ENCODE measurements at regions not wholly inside any gene's neighbourhood (a gene's known extent, or its start where the extent isn't known, plus 50 kb on each side); places are given as distances from the start of the nearest gene placed in this dataset.

DNA sequence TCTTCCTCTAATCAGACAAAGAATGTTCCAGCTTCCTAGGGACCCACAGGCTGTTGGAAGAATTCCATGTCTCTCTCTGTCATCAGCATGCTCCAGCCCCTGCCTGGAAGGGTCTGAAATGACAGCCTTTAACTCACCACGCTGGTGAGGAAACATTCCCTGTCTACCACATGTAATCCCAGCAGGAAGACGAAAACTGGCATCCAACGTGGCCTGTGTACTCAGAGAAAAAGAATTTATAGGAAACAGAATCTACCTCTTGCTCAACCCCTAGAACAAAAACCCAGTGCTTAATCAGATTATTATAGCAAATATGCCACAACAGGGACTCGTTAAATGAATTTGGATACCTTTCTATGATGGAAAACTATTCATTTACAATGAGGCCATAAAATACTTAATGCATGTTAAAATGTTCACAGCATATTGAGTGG is 147.3 kb upstream of the FOXF1 start:
- no peaks in the 10 kb centered on the region for H3K9me3 ChIP-seq
- H3K4me1 Mint-ChIP-seq (ENCODE audit: low read depth, unreplicated experiment): no peaks in the 10 kb centered on the region
- BruUV-seq (replicated peaks): no TSS peak
- POLR2A ChIA-PET: no interaction called here
- no peak for DNase-seq
- no peak overlapping the region for H3K4me3 ChIP-seq (ENCODE audit: low read depth, low read length)
- H3K4me1 ChIP-seq: no peaks in the 10 kb centered on the region
- TF ChIP-seq, protein P1, sequence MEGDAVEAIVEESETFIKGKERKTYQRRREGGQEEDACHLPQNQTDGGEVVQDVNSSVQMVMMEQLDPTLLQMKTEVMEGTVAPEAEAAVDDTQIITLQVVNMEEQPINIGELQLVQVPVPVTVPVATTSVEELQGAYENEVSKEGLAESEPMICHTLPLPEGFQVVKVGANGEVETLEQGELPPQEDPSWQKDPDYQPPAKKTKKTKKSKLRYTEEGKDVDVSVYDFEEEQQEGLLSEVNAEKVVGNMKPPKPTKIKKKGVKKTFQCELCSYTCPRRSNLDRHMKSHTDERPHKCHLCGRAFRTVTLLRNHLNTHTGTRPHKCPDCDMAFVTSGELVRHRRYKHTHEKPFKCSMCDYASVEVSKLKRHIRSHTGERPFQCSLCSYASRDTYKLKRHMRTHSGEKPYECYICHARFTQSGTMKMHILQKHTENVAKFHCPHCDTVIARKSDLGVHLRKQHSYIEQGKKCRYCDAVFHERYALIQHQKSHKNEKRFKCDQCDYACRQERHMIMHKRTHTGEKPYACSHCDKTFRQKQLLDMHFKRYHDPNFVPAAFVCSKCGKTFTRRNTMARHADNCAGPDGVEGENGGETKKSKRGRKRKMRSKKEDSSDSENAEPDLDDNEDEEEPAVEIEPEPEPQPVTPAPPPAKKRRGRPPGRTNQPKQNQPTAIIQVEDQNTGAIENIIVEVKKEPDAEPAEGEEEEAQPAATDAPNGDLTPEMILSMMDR (IDR thresholded peaks at IDR 0.05; ENCODE audit: insufficient read depth in 1 of 2, low read depth in 1 of 2, low read length in 1 of 2, severe bottlenecking in 1 of 2, unreplicated experiment in 1 of 2): no peak
- H3K9me3 Mint-ChIP-seq (ENCODE audit: unreplicated experiment): no peaks in the 10 kb centered on the region
- H3K27me3 ChIP-seq (replicated peaks; ENCODE audit: control insufficient read depth, insufficient read depth, low read length): no peaks in the 10 kb centered on the region; the same call in 1 of the 2 replicates
- no peak overlapping the region for H3K27ac Mint-ChIP-seq (ENCODE audit: unreplicated experiment)
- intact Hi-C loops (cut with micrococcal nuclease; ENCODE audit: unreplicated experiment): no loop called here
- no peaks in the 10 kb centered on the region for H3K36me3 ChIP-seq (ENCODE audit: control insufficient read depth, insufficient read depth, low read length)
- CTCF ChIA-PET: no interaction called here
- H3K4me3 Mint-ChIP-seq (ENCODE audit: unreplicated experiment): no peak overlapping the region
- peaks cover 38% of the 10 kb centered on the region for H3K27me3 Mint-ChIP-seq (ENCODE audit: insufficient read depth, unreplicated experiment)
- H3K36me3 Mint-ChIP-seq (ENCODE audit: insufficient read depth, unreplicated experiment): no peaks in the 10 kb centered on the region

DNA sequence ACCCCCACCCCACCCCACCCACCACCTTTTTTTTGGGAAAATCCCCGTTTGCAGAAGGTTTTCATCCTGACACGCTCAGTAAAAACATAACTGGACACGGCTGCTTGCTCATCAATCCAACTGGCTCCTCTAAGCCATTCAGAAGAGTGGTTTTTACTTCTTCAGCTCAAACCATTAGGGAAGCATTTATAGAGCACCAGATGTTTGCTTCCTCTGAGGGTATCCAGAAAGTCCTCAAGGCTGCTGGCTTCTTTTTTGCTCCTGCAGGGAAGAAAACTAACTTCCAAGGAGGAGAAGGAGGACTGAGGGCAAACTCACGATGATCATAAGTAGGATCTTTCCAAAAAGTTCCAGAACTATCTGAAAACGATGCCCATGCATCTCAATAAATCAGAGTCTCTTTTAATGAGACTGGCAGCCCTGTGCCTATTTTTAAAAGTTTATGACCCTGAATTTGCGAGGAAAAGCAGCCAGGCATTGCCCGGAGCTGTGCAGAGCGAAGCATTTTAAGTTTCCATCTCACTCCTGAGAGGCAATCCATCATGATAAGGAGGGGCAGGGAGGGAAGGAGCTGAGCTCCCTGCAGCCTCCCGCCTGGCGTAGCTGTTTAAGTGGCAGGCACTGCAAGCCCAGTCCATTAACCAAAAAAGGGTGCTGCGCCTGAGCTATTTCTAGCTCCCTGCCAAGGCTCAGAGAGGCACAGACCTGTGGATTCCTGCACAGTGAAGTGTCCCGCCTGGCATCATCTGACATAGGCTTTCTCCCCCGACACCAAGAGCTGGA is 146.3 kb upstream of the FOXF1 start:
- H3K36me3 Mint-ChIP-seq (ENCODE audit: insufficient read depth, unreplicated experiment): no peaks in the 10 kb centered on the region
- H3K4me1 Mint-ChIP-seq (ENCODE audit: low read depth, unreplicated experiment): no peaks in the 10 kb centered on the region
- H3K27me3 ChIP-seq (replicated peaks; ENCODE audit: control insufficient read depth, insufficient read depth, low read length): no peaks in the 10 kb centered on the region; the same call in 1 of the 2 replicates
- H3K9me3 ChIP-seq: no peaks in the 10 kb centered on the region
- no peak for DNase-seq
- ChIA-PET POLR2A (no interaction called here), CTCF (no interaction called here)
- no peaks in the 10 kb centered on the region for H3K9me3 Mint-ChIP-seq (ENCODE audit: unreplicated experiment)
- H3K4me3 Mint-ChIP-seq (ENCODE audit: unreplicated experiment): no peak overlapping the region
- no peak overlapping the region for H3K27ac Mint-ChIP-seq (ENCODE audit: unreplicated experiment)
- no TSS peak for BruUV-seq (replicated peaks)
- intact Hi-C loops (cut with micrococcal nuclease; ENCODE audit: unreplicated experiment): no loop called here
- H3K4me1 ChIP-seq: no peaks in the 10 kb centered on the region
- H3K36me3 ChIP-seq (ENCODE audit: control insufficient read depth, insufficient read depth, low read length): no peaks in the 10 kb centered on the region
- TF ChIP-seq, protein P1 (IDR thresholded peaks at IDR 0.05; ENCODE audit: insufficient read depth in 1 of 2, low read depth in 1 of 2, low read length in 1 of 2, severe bottlenecking in 1 of 2, unreplicated experiment in 1 of 2): no peak
- no peak overlapping the region for H3K4me3 ChIP-seq (ENCODE audit: low read depth, low read length)
- H3K27me3 Mint-ChIP-seq (ENCODE audit: insufficient read depth, unreplicated experiment): peaks cover 38% of the 10 kb centered on the region

DNA sequence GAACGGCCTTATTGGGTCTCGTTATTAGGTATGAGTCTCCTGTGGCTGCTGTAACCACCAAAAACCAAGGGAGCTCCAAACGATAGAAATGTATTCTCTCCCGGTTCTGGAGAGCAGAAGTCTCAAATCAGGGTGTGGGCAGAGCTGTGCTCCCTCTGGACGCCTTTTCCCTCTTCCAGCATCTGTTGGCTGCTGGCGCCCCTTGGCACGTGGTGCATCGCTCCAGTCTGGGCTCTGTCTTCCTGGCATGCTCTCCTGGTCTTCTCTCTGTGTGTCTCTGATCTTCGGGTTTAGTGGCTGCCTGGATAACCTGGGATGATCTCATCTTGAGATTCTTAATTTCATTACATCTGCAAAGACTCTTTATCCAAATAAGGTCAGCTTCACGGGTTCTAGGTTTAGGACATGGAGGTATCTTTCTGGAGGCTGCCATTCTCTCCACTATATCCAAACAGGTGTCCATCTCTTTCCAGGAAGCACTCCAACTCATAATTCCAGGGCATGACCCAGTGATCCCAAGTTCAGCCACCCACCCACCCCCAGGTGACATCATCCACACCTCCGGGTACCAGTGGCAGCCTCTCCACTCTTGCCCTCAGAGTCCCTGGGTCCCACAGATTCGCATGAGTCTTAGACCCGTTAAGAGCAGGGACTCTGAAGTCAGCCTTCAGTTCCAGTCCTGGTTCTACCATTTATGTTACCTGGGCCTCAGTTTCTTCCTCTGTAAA is 145.5 kb upstream of the FOXF1 start:
- TF ChIP-seq, protein P1 (IDR thresholded peaks at IDR 0.05; ENCODE audit: insufficient read depth in 1 of 2, low read depth in 1 of 2, low read length in 1 of 2, severe bottlenecking in 1 of 2, unreplicated experiment in 1 of 2): no peak
- Histone ChIP-seq H3K9me3 (no peaks in the 10 kb centered on the region), H3K27me3 (replicated peaks; ENCODE audit: control insufficient read depth, insufficient read depth, low read length) (no peaks in the 10 kb centered on the region; the same call in 1 of the 2 replicates), H3K4me1 (no peaks in the 10 kb centered on the region), H3K4me3 (ENCODE audit: low read depth, low read length) (no peak overlapping the region), H3K36me3 (ENCODE audit: control insufficient read depth, insufficient read depth, low read length) (no peaks in the 10 kb centered on the region)
- Mint-ChIP-seq H3K4me3 (ENCODE audit: unreplicated experiment) (no peak overlapping the region), H3K4me1 (ENCODE audit: low read depth, unreplicated experiment) (no peaks in the 10 kb centered on the region), H3K27ac (ENCODE audit: unreplicated experiment) (no peak overlapping the region), H3K9me3 (ENCODE audit: unreplicated experiment) (no peaks in the 10 kb centered on the region), H3K27me3 (ENCODE audit: insufficient read depth, unreplicated experiment) (peaks cover 34% of the 10 kb centered on the region), H3K36me3 (ENCODE audit: insufficient read depth, unreplicated experiment) (no peaks in the 10 kb centered on the region)
- CTCF ChIA-PET: no interaction called here
- POLR2A ChIA-PET: no interaction called here
- no TSS peak for BruUV-seq (replicated peaks)
- DNase-seq: no peak
- intact Hi-C loops (cut with micrococcal nuclease; ENCODE audit: unreplicated experiment): no loop called here
